ENCODE measurements at regions not wholly inside any gene's neighbourhood (a gene's known extent, or its start where the extent isn't known, plus 50 kb on each side); places are given as distances from the start of the nearest gene placed in this dataset.

DNA sequence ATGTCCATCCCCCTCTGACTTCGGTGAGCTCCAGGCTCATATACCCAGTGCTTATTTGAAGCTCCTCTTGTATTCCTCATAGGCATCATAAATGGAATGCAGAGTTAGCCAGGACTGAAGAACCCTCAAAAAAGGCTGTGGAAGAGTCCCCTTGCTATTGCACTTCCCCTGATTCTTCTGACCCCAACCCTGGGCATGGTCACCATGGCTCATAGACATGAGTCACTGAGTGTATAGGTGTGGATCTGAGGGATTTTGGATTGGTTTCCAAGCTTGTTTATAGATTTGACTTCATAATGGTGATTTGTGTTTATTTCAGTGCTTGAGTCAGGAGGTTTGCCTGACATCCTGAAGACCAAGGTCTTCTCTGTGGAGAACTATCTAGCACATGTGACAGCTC is 98.4 kb upstream of the SLC38A2 start:
- no peaks in the 10 kb centered on the region for H3K27me3 Mint-ChIP-seq (ENCODE audit: low read depth, poor library complexity)
- no peak overlapping the region for H3K4me3 Mint-ChIP-seq
- H3K27ac Mint-ChIP-seq: no peak overlapping the region
- DNase-seq: no peak
- H3K9me3 Mint-ChIP-seq: no peaks in the 10 kb centered on the region
- no peaks in the 10 kb centered on the region for H3K36me3 Mint-ChIP-seq (ENCODE audit: low read depth)
- peaks cover 5% of the 10 kb centered on the region for H3K4me1 Mint-ChIP-seq
- TF ChIP-seq, protein P1, sequence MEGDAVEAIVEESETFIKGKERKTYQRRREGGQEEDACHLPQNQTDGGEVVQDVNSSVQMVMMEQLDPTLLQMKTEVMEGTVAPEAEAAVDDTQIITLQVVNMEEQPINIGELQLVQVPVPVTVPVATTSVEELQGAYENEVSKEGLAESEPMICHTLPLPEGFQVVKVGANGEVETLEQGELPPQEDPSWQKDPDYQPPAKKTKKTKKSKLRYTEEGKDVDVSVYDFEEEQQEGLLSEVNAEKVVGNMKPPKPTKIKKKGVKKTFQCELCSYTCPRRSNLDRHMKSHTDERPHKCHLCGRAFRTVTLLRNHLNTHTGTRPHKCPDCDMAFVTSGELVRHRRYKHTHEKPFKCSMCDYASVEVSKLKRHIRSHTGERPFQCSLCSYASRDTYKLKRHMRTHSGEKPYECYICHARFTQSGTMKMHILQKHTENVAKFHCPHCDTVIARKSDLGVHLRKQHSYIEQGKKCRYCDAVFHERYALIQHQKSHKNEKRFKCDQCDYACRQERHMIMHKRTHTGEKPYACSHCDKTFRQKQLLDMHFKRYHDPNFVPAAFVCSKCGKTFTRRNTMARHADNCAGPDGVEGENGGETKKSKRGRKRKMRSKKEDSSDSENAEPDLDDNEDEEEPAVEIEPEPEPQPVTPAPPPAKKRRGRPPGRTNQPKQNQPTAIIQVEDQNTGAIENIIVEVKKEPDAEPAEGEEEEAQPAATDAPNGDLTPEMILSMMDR (IDR thresholded peaks at IDR 0.05): no peak

DNA sequence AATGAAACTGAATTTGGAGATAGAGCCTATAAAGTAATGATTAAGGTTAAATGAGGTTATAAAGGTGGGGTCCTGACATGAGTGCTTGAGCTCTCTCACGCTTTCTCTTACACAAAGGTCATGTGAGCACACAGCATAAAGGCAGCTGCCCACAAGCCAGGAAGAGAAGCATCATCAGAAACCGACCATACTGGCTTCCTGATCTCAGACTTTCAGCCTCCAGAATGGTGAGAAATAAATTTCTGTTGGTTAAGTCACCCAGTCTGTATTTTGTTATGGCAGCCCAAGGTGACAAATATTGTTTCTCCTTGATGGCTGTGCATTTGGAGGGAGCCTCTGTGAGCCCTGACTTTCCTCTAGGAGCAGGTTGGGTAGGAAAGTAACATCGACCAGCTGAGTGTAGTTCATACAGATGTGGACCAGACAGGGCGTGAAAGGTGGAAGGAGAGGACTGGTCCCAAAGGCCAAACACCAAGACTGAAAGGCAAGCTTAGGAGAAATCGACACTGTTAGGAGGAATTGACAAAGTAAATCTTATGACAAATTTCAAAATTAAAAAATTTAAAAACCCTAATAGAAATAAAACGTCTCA is 97.6 kb upstream of the SLC38A2 start:
- Mint-ChIP-seq H3K27me3 (ENCODE audit: low read depth, poor library complexity) (peaks cover 2% of the 10 kb centered on the region), H3K4me3 (no peak overlapping the region), H3K4me1 (peaks cover 5% of the 10 kb centered on the region), H3K27ac (no peak overlapping the region), H3K36me3 (ENCODE audit: low read depth) (no peaks in the 10 kb centered on the region), H3K9me3 (no peaks in the 10 kb centered on the region)
- TF ChIP-seq, protein P1 (IDR thresholded peaks at IDR 0.05): no peak
- no peak for DNase-seq

DNA sequence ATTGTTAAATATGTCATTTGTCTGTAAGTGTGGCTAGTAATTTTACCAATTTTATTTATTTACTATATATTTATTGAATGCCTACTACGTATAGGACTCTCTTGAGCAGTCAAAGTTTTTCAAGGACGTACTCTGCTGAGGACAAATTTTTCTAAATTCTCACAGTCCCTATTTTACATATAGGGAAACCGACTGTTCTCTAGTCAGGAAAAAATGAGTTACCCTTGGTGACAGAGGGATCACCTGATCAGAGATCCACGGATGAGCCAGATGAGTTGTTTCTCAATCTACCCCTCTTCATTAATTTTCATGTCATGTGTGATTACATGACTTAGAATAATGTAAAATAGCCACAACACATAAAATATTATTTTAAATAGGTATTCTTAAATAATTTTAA is 96.2 kb upstream of the SLC38A2 start:
- H3K36me3 Mint-ChIP-seq (ENCODE audit: low read depth): no peaks in the 10 kb centered on the region
- TF ChIP-seq, protein P1 (IDR thresholded peaks at IDR 0.05): no peak
- no peak overlapping the region for H3K27ac Mint-ChIP-seq
- DNase-seq: no peak
- H3K4me1 Mint-ChIP-seq: peaks cover 4% of the 10 kb centered on the region
- no peak overlapping the region for H3K4me3 Mint-ChIP-seq
- peaks cover 3% of the 10 kb centered on the region for H3K27me3 Mint-ChIP-seq (ENCODE audit: low read depth, poor library complexity)
- H3K9me3 Mint-ChIP-seq: no peaks in the 10 kb centered on the region

DNA sequence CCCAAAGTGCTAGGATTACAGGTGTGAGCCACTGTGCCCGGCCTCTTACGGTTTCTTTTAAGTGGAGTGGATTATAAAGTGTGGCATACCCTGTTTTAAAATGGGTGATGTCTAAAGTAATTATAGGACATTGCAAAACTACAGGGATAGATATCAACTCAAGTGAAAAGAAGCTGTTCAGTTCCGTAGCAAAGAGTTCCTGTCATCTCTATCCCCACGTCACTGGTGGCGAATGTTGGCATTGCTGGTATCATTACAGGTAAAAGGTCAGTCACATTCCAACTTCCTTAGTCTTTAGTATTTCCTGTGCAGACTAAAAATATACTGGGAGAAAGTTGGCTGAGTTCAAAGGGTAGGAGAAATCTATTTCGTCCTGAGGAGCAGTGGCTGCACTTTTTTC is 95.6 kb upstream of the SLC38A2 start:
- no peaks in the 10 kb centered on the region for H3K36me3 Mint-ChIP-seq (ENCODE audit: low read depth)
- H3K9me3 Mint-ChIP-seq: no peaks in the 10 kb centered on the region
- H3K27me3 Mint-ChIP-seq (ENCODE audit: low read depth, poor library complexity): peaks cover 3% of the 10 kb centered on the region
- H3K27ac Mint-ChIP-seq: no peak overlapping the region
- DNase-seq: no peak
- TF ChIP-seq, protein P1 (IDR thresholded peaks at IDR 0.05): no peak
- H3K4me3 Mint-ChIP-seq: no peak overlapping the region
- peaks cover under 1% of the 10 kb centered on the region for H3K4me1 Mint-ChIP-seq

- Mint-ChIP-seq H3K9me3 (no peaks in the 10 kb centered on the region), H3K36me3 (ENCODE audit: low read depth) (no peaks in the 10 kb centered on the region), H3K27me3 (ENCODE audit: low read depth, poor library complexity) (peaks cover 3% of the 10 kb centered on the region), H3K4me1 (peaks cover 21% of the 10 kb centered on the region), H3K4me3 (no peak overlapping the region), H3K27ac (no peak overlapping the region)
- DNase-seq: no peak
- TF ChIP-seq, protein P1 (IDR thresholded peaks at IDR 0.05): no peak
These were observed 92.7 kb upstream of the SLC38A2 start for GRCh38 chr12:46465307-46465706.

DNA sequence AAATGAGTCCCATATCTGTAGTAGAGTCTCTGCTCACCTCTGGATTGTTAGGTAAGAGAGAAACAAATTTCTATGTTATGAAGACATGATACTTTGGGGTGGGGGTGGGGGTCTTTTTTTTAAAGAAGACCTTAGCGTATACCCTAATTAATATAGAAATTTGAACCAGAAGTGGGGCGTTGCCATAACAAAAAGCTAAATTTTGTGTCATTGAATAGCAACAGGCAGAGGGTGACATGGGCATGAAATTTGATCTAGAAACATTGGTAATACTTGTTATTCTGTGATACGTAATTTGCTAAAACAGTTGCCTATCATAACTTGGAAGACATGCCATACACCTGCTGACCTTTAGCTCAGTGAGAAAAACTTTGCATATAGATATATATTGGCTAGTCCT is 92.3 kb upstream of the SLC38A2 start:
- no peaks in the 10 kb centered on the region for H3K36me3 Mint-ChIP-seq (ENCODE audit: low read depth)
- TF ChIP-seq, protein P1 (IDR thresholded peaks at IDR 0.05): no peak
- H3K9me3 Mint-ChIP-seq: no peaks in the 10 kb centered on the region
- DNase-seq: no peak
- H3K4me1 Mint-ChIP-seq: peaks cover 25% of the 10 kb centered on the region
- H3K27me3 Mint-ChIP-seq (ENCODE audit: low read depth, poor library complexity): peaks cover 3% of the 10 kb centered on the region
- H3K4me3 Mint-ChIP-seq: no peak overlapping the region
- H3K27ac Mint-ChIP-seq: no peak overlapping the region

Data from nephron progenitor cell (in vitro differentiated cells).